GM10266 (cell line): ENCODE measurements at regions not wholly inside any gene's neighbourhood (a gene's known extent, or its start where the extent isn't known, plus 50 kb on each side); places are given as distances from the start of the nearest gene placed in this dataset.

Experiments used
- DNase-seq: peaks from one replicate; pipeline ENCODE4 v3.0.0; 2012; ENCODE audit errors: extremely low spot score
- CTCF ChIP-seq: IDR thresholded peaks from 2 replicates; pipeline ENCODE4 v1.5.1; 2012; ENCODE audit warnings: mild to moderate bottlenecking, low read depth; ENCODE audit not compliant: control insufficient read depth, insufficient read depth; ENCODE audit errors: missing control alignments

GRCh38 chr6:153192943-153193885 is 62.1 kb upstream of the RGS17 start:
- TF ChIP-seq CTCF: no peak
- no peak for DNase-seq

GRCh38 chr6:153183925-153184324 is 52.8 kb upstream of the RGS17 start:
- no peak for TF ChIP-seq CTCF
- no peak for DNase-seq
